ENCODE measurements at regions not wholly inside any gene's neighbourhood (a gene's known extent, or its start where the extent isn't known, plus 50 kb on each side); places are given as distances from the start of the nearest gene placed in this dataset.

- Histone ChIP-seq H3K4me1 (ENCODE audit: insufficient read depth, low read length) (no peaks in the 10 kb centered on the region), H3K36me3 (ENCODE audit: insufficient read depth, low read length) (no peaks in the 10 kb centered on the region), H3K27me3 (ENCODE audit: control insufficient read depth in 1 of 2, insufficient read depth in 2 of 2, low read length in 2 of 2) (peaks cover 0 to 6% of the 10 kb centered on the region in 2 experiments), H3K9me3 (ENCODE audit: control insufficient read depth in 1 of 2, insufficient read depth in 1 of 2, low read length in 2 of 2) (peaks cover 0 to 3% of the 10 kb centered on the region in 2 experiments), H3K27ac (ENCODE audit: low read depth in 1 of 2, low read length in 2 of 2) (no peak overlapping the region), H3K4me3 (ENCODE audit: low read length) (no peak overlapping the region)
- POLR2A ChIA-PET, result interaction anchor here (2.9 kb wide), 1 partner anchor 13 kb away, joined by 9 read pairs; no protein-coding TSS in a partner anchor
- Mint-ChIP-seq H3K4me3 (no peak overlapping the region), H3K27me3 (peaks cover 37% of the 10 kb centered on the region), H3K36me3 (ENCODE audit: low read depth) (no peaks in the 10 kb centered on the region), H3K27ac (no peak overlapping the region), H3K9me3 (peaks cover 2% of the 10 kb centered on the region), H3K4me1 (ENCODE audit: low read depth) (no peaks in the 10 kb centered on the region)
- ATAC-seq (ENCODE audit: poor library complexity), result no peak
- CTCF ChIA-PET, result interaction anchor here (1.1 kb wide), 1 partner anchor 46 kb away, joined by 3 read pairs; no protein-coding TSS in a partner anchor
- DNase-seq, result no peak
- no peak for TF ChIP-seq CTCF (IDR thresholded peaks at IDR 0.05)
- intact Hi-C loops (cut with DNase I, micrococcal nuclease), result no loop called here
Observed at GRCh38 chr14:51521764-51522163, 129.9 kb upstream of the FRMD6 start.

GRCh38 chr14:51523243-51523642 lies 128.5 kb upstream of the FRMD6 start:
- H3K4me3 Mint-ChIP-seq, result no peak overlapping the region
- Histone ChIP-seq H3K27ac (ENCODE audit: low read depth in 1 of 2, low read length in 2 of 2) (no peak overlapping the region), H3K4me1 (ENCODE audit: insufficient read depth, low read length) (no peaks in the 10 kb centered on the region), H3K36me3 (ENCODE audit: insufficient read depth, low read length) (no peaks in the 10 kb centered on the region), H3K9me3 (ENCODE audit: control insufficient read depth in 1 of 2, insufficient read depth in 1 of 2, low read length in 2 of 2) (peaks cover 0 to 3% of the 10 kb centered on the region in 2 experiments), H3K4me3 (ENCODE audit: low read length) (no peak overlapping the region), H3K27me3 (ENCODE audit: control insufficient read depth in 1 of 2, insufficient read depth in 2 of 2, low read length in 2 of 2) (peaks cover 0 to 7% of the 10 kb centered on the region in 2 experiments)
- H3K36me3 Mint-ChIP-seq (ENCODE audit: low read depth), result no peaks in the 10 kb centered on the region
- DNase-seq (no peak), ATAC-seq (ENCODE audit: poor library complexity) (no peak)
- TF ChIP-seq CTCF (IDR thresholded peaks at IDR 0.05), result no peak
- POLR2A ChIA-PET, result interaction anchor here (2.9 kb wide), 1 partner anchor 12 kb away, joined by 9 read pairs; no protein-coding TSS in a partner anchor
- peaks cover 2% of the 10 kb centered on the region for H3K9me3 Mint-ChIP-seq
- intact Hi-C loops (cut with DNase I, micrococcal nuclease), result no loop called here
- no peaks in the 10 kb centered on the region for H3K4me1 Mint-ChIP-seq (ENCODE audit: low read depth)
- H3K27ac Mint-ChIP-seq, result no peak overlapping the region
- peaks cover 33% of the 10 kb centered on the region for H3K27me3 Mint-ChIP-seq
- CTCF ChIA-PET, result no interaction called here

- Mint-ChIP-seq H3K36me3 (ENCODE audit: low read depth) (no peaks in the 10 kb centered on the region), H3K27me3 (peaks cover 37% of the 10 kb centered on the region), H3K9me3 (no peaks in the 10 kb centered on the region), H3K27ac (no peak overlapping the region), H3K4me3 (no peak overlapping the region), H3K4me1 (ENCODE audit: low read depth) (no peaks in the 10 kb centered on the region)
- DNase-seq (no peak), ATAC-seq (ENCODE audit: poor library complexity) (no peak)
- ChIA-PET POLR2A (no interaction called here), CTCF (no interaction called here)
- Histone ChIP-seq H3K27me3 (ENCODE audit: control insufficient read depth in 1 of 2, insufficient read depth in 2 of 2, low read length in 2 of 2) (peaks cover 0 to 4% of the 10 kb centered on the region in 2 experiments), H3K4me1 (ENCODE audit: insufficient read depth, low read length) (no peaks in the 10 kb centered on the region), H3K4me3 (ENCODE audit: low read length) (no peak overlapping the region), H3K27ac (ENCODE audit: low read depth in 1 of 2, low read length in 2 of 2) (no peak overlapping the region), H3K9me3 (ENCODE audit: control insufficient read depth in 1 of 2, insufficient read depth in 1 of 2, low read length in 2 of 2) (peaks cover 0 to under 1% of the 10 kb centered on the region in 2 experiments), H3K36me3 (ENCODE audit: insufficient read depth, low read length) (no peaks in the 10 kb centered on the region)
- no peak for TF ChIP-seq CTCF (IDR thresholded peaks at IDR 0.05)
- intact Hi-C loops (cut with DNase I, micrococcal nuclease), result no loop called here
Observed at GRCh38 chr14:51525739-51526138, 126.0 kb upstream of the FRMD6 start.
